Ishikawa (cell line): ENCODE measurements at regions not wholly inside any gene's neighbourhood (a gene's known extent, or its start where the extent isn't known, plus 50 kb on each side); places are given as distances from the start of the nearest gene placed in this dataset.

Experiments
- CREB1 ChIP-seq: IDR thresholded peaks from 2 replicates; pipeline ENCODE4 v1.6.1; 2012; ENCODE audit warnings: low read depth
- EP300 ChIP-seq: IDR thresholded peaks from 2 replicates; pipeline ENCODE4 v1.6.1; 2012; ENCODE audit warnings: borderline replicate concordance
- FOXM1 ChIP-seq: IDR thresholded peaks from 2 replicates; pipeline ENCODE4 v1.6.1; 2012; ENCODE audit warnings: low read depth, borderline replicate concordance
- TF ChIP-seq, protein P1 (sequence below): IDR thresholded peaks from 2 replicates; pipeline ENCODE4 v1.6.1; 2012

DNA sequence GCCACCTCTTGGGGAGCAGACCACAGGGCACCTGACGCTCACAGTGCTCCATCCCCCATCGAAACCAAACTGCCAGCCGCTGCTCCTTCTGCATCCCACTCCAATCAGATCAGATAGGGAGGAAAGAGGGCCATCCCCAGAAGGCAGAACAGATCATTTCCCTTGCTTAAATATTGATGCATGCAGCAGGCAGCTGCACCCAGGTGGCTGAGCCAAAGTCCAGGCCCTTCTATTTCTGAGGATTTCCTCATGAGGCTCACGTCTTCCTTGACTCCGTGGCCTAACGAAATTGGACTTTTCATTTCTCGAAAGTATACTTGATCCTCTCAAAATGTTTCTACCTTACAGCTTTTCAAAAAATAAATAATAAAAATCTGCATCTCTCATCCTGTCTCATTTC lies 239.2 kb downstream of the ATG4C start:
- TF ChIP-seq EP300: no peak
- TF ChIP-seq, protein P1, sequence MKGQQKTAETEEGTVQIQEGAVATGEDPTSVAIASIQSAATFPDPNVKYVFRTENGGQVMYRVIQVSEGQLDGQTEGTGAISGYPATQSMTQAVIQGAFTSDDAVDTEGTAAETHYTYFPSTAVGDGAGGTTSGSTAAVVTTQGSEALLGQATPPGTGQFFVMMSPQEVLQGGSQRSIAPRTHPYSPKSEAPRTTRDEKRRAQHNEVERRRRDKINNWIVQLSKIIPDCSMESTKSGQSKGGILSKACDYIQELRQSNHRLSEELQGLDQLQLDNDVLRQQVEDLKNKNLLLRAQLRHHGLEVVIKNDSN: no peak
- TF ChIP-seq CREB1: no peak
- TF ChIP-seq FOXM1: no peak
